ENCODE measurements at regions not wholly inside any gene's neighbourhood (a gene's known extent, or its start where the extent isn't known, plus 50 kb on each side); places are given as distances from the start of the nearest gene placed in this dataset.
"Not testable (repeated sequence)": the region's sequence is repeated elsewhere in the genome, so short reads cannot be mapped to it uniquely, and the experiment has no call there.

DNA sequence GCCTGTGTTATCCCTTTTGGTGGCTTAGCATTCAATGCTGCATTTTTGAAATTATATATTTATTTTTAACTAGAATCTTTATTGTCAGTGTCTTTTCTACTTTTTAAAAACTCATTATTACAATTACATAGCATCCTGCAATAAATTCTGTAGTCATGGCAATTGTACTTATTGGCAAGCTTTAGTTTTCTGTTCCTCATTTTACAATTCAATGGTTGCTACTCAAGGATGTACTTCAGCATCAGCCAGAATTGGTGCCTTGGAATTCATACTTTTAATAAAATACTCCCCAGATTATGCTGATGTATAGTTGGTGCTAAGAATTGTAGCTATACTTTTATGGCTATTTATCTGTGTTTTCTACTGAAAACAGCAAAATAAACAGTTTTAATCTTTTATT, 1756.8 kb upstream of the SEL1L start:
- H3K27me3 ChIP-seq (ENCODE audit: insufficient read depth, low read length): no peaks in the 10 kb centered on the region
- no peak overlapping the region for H2AFZ ChIP-seq (ENCODE audit: low read length, unreplicated experiment)
- no peaks in the 10 kb centered on the region for H3K36me3 ChIP-seq (ENCODE audit: insufficient read depth, low read length)

GRCh38 chr14:83291714-83292113, 1758.1 kb upstream of the SEL1L start:
- H2AFZ ChIP-seq (ENCODE audit: low read length, unreplicated experiment): no peak overlapping the region
- no peaks in the 10 kb centered on the region for H3K27me3 ChIP-seq (ENCODE audit: insufficient read depth, low read length)
- no peaks in the 10 kb centered on the region for H3K79me2 ChIP-seq (ENCODE audit: control insufficient read depth, insufficient read depth, low read length, unreplicated experiment)
- H3K4me1 ChIP-seq (ENCODE audit: control insufficient read depth, insufficient read depth, low read length, unreplicated experiment): no peaks in the 10 kb centered on the region
- H3K36me3 ChIP-seq (ENCODE audit: insufficient read depth, low read length): no peaks in the 10 kb centered on the region
- no peak overlapping the region for H3K4me3 ChIP-seq (ENCODE audit: low read depth, low read length)
- no peak overlapping the region for H3K27ac ChIP-seq (ENCODE audit: low read depth, low read length)

More for the DNA sequence above, 1756.8 kb upstream of the SEL1L start:
- H3K4me1 ChIP-seq (ENCODE audit: control insufficient read depth, insufficient read depth, low read length, unreplicated experiment): no peaks in the 10 kb centered on the region
- H3K27ac ChIP-seq (ENCODE audit: low read depth, low read length): no peak overlapping the region
- no peaks in the 10 kb centered on the region for H3K79me2 ChIP-seq (ENCODE audit: control insufficient read depth, insufficient read depth, low read length, unreplicated experiment)
- H3K4me3 ChIP-seq (ENCODE audit: low read depth, low read length): no peak overlapping the region

GRCh38 chr14:83294941-83295340, 1761.3 kb upstream of the SEL1L start:
- no peaks in the 10 kb centered on the region for H3K36me3 ChIP-seq (ENCODE audit: insufficient read depth, low read length)
- H3K4me1 ChIP-seq (ENCODE audit: control insufficient read depth, insufficient read depth, low read length, unreplicated experiment): no peaks in the 10 kb centered on the region
- H3K79me2 ChIP-seq (ENCODE audit: control insufficient read depth, insufficient read depth, low read length, unreplicated experiment): no peaks in the 10 kb centered on the region
- no peaks in the 10 kb centered on the region for H3K27me3 ChIP-seq (ENCODE audit: insufficient read depth, low read length)
- H3K4me3 ChIP-seq (ENCODE audit: low read depth, low read length): no peak overlapping the region
- H3K27ac ChIP-seq (ENCODE audit: low read depth, low read length): no peak overlapping the region
- H2AFZ ChIP-seq (ENCODE audit: low read length, unreplicated experiment): peak overlapping the region; percentile 46

DNA sequence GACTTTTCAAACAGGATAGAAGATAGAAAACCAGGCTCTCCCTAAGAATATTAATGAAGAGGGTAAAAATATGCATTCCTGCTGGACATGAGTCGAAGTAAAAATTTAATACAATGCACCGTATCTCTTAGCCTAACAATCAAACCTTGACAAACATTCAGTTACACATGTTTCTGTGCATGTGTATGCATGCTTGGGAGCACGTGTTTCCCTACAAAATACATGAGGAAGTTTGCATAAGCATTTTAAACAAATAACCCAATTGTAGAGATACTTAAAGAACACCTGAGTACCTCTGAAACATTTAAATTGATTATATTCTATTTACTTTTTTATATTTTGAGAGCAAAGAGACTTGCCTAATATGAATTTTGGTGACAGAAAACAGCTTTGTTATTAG, 1763.7 kb upstream of the SEL1L start:
- Histone ChIP-seq H3K27me3 (ENCODE audit: insufficient read depth, low read length) (no peaks in the 10 kb centered on the region), H3K36me3 (ENCODE audit: insufficient read depth, low read length) (no peaks in the 10 kb centered on the region), H3K4me3 (ENCODE audit: low read depth, low read length) (no peak overlapping the region), H2AFZ (ENCODE audit: low read length, unreplicated experiment) (no peak overlapping the region), H3K4me1 (ENCODE audit: control insufficient read depth, insufficient read depth, low read length, unreplicated experiment) (no peaks in the 10 kb centered on the region), H3K27ac (ENCODE audit: low read depth, low read length) (no peak overlapping the region), H3K79me2 (ENCODE audit: control insufficient read depth, insufficient read depth, low read length, unreplicated experiment) (no peaks in the 10 kb centered on the region)

DNA sequence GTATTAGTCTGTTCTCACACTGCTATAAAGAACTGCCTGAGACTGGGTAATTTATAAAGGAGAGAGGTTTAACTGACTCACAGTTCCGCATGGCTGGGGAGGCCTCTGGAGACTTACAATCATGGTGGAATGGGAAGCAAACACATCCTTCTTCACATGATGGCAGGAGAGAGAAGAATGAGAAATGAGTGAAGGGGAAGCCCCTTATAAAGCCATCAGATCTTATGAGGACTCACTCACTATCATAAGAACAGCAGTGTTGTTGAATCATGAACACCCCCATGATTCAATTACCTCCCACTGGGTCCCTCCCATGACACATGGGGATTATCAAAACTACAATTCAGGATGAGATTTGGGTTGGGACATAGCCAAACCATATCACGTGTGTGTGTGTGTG, 1764.4 kb upstream of the SEL1L start:
- H3K27me3 ChIP-seq (ENCODE audit: insufficient read depth, low read length); H3K4me3 ChIP-seq (ENCODE audit: low read depth, low read length); H3K4me1 ChIP-seq (ENCODE audit: control insufficient read depth, insufficient read depth, low read length, unreplicated experiment); H3K36me3 ChIP-seq (ENCODE audit: insufficient read depth, low read length); H3K27ac ChIP-seq (ENCODE audit: low read depth, low read length); H2AFZ ChIP-seq (ENCODE audit: low read length, unreplicated experiment); H3K79me2 ChIP-seq (ENCODE audit: control insufficient read depth, insufficient read depth, low read length, unreplicated experiment): not testable (repeated sequence)

GRCh38 chr14:83300476-83301064, 1766.9 kb upstream of the SEL1L start:
- Histone ChIP-seq H3K4me3 (ENCODE audit: low read depth, low read length) (no peak overlapping the region), H3K36me3 (ENCODE audit: insufficient read depth, low read length) (no peaks in the 10 kb centered on the region), H3K79me2 (ENCODE audit: control insufficient read depth, insufficient read depth, low read length, unreplicated experiment) (no peaks in the 10 kb centered on the region), H3K4me1 (ENCODE audit: control insufficient read depth, insufficient read depth, low read length, unreplicated experiment) (no peaks in the 10 kb centered on the region), H3K27ac (ENCODE audit: low read depth, low read length) (no peak overlapping the region), H2AFZ (ENCODE audit: low read length, unreplicated experiment) (no peak overlapping the region), H3K27me3 (ENCODE audit: insufficient read depth, low read length) (no peaks in the 10 kb centered on the region)

DNA sequence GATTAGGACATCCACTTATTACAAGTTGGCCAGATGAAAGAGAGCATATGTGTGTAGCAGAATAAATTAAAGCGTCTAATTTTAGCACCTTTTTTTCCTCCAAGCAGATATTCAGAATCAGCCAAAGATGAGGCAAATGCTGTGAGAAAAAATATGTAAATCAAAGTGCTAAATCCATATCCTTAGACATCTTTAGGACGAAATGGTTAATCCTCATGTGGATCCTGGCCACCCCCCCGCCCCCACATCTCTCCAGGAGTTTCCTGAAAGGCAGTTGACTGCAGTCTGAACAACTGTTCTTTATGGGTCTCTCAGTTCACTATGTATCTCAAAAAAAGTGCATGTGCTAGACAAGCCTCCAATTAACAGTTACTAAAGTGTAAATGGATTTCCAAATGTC, 1768.1 kb upstream of the SEL1L start:
- Histone ChIP-seq H3K4me3 (ENCODE audit: low read depth, low read length) (no peak overlapping the region), H3K36me3 (ENCODE audit: insufficient read depth, low read length) (no peaks in the 10 kb centered on the region), H3K27me3 (ENCODE audit: insufficient read depth, low read length) (no peaks in the 10 kb centered on the region), H3K4me1 (ENCODE audit: control insufficient read depth, insufficient read depth, low read length, unreplicated experiment) (no peaks in the 10 kb centered on the region), H3K27ac (ENCODE audit: low read depth, low read length) (no peak overlapping the region), H2AFZ (ENCODE audit: low read length, unreplicated experiment) (no peak overlapping the region), H3K79me2 (ENCODE audit: control insufficient read depth, insufficient read depth, low read length, unreplicated experiment) (no peaks in the 10 kb centered on the region)

DNA sequence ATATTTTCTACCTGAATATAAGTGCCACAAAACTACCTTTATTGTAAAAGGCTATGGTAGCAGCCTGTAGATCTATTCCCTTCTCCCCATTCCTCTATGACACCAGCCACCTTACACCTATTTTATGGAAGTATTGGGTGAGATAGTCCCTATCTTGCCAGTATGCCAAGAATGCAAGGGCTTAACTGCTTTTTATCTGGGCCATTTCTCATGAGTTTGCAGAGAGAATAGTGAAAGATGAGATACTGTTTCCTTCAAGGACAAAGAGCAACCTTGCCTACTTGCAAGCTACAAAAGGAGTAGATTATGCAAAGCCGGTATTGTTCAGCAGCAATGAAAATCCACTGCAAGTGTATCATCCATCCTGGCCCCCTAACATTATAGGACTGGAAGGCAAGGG, 1775.6 kb upstream of the SEL1L start:
- no peak overlapping the region for H2AFZ ChIP-seq (ENCODE audit: low read length, unreplicated experiment)
- no peak overlapping the region for H3K27ac ChIP-seq (ENCODE audit: low read depth, low read length)
- H3K4me3 ChIP-seq (ENCODE audit: low read depth, low read length): no peak overlapping the region
- H3K79me2 ChIP-seq (ENCODE audit: control insufficient read depth, insufficient read depth, low read length, unreplicated experiment): no peaks in the 10 kb centered on the region
- no peaks in the 10 kb centered on the region for H3K36me3 ChIP-seq (ENCODE audit: insufficient read depth, low read length)
- H3K4me1 ChIP-seq (ENCODE audit: control insufficient read depth, insufficient read depth, low read length, unreplicated experiment): no peaks in the 10 kb centered on the region
- no peaks in the 10 kb centered on the region for H3K27me3 ChIP-seq (ENCODE audit: insufficient read depth, low read length)

- H2AFZ ChIP-seq (ENCODE audit: low read length, unreplicated experiment): no peak overlapping the region
- H3K36me3 ChIP-seq (ENCODE audit: insufficient read depth, low read length): no peaks in the 10 kb centered on the region
- H3K27ac ChIP-seq (ENCODE audit: low read depth, low read length): no peak overlapping the region
- no peak overlapping the region for H3K4me3 ChIP-seq (ENCODE audit: low read depth, low read length)
- no peaks in the 10 kb centered on the region for H3K79me2 ChIP-seq (ENCODE audit: control insufficient read depth, insufficient read depth, low read length, unreplicated experiment)
- no peaks in the 10 kb centered on the region for H3K27me3 ChIP-seq (ENCODE audit: insufficient read depth, low read length)
- no peaks in the 10 kb centered on the region for H3K4me1 ChIP-seq (ENCODE audit: control insufficient read depth, insufficient read depth, low read length, unreplicated experiment)
Measured at GRCh38 chr14:83309833-83310232, 1776.2 kb upstream of the SEL1L start.

DNA sequence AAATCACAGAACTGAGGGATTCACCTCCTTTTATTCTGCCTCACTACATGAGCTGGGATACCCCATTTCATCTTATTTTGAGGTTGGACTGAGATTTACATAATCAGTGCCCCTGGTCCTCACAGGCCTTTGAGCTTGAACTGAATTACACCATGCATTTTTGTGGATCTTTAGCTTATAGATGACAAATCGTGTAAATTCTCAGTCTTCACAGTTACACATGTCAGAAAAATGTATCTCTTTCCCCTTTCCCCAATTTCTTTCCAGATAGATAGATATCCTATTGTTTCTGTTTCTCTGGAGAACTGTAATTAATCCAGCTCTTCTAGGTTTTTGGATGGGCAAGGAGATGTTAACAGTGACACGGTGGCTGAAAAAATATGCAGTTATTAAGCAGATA, 1778.9 kb upstream of the SEL1L start:
- H3K27ac ChIP-seq (ENCODE audit: low read depth, low read length): no peak overlapping the region
- H3K27me3 ChIP-seq (ENCODE audit: insufficient read depth, low read length): no peaks in the 10 kb centered on the region
- no peaks in the 10 kb centered on the region for H3K4me1 ChIP-seq (ENCODE audit: control insufficient read depth, insufficient read depth, low read length, unreplicated experiment)
- no peaks in the 10 kb centered on the region for H3K36me3 ChIP-seq (ENCODE audit: insufficient read depth, low read length)
- no peak overlapping the region for H3K4me3 ChIP-seq (ENCODE audit: low read depth, low read length)
- no peaks in the 10 kb centered on the region for H3K79me2 ChIP-seq (ENCODE audit: control insufficient read depth, insufficient read depth, low read length, unreplicated experiment)
- no peak overlapping the region for H2AFZ ChIP-seq (ENCODE audit: low read length, unreplicated experiment)

DNA sequence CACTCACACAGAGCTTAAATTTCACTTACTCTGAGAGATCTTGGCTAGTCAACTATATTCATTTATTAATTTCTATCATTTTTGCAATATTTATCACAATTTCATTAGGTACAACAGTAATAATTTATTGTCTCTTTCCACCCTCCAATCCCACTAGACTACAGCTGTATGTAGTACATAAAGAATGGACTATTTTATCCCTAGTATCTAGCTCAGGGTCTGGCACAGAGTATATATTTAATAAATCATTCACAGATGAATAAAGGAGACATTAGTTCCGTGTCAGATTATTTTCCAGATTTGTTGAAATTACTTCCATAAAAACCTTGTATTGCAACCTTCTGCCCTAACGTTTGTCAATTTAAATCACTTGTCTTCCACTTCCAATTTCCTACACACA, 1781.1 kb upstream of the SEL1L start:
- no peak overlapping the region for H3K27ac ChIP-seq (ENCODE audit: low read depth, low read length)
- H2AFZ ChIP-seq (ENCODE audit: low read length, unreplicated experiment): no peak overlapping the region
- H3K27me3 ChIP-seq (ENCODE audit: insufficient read depth, low read length): no peaks in the 10 kb centered on the region
- no peaks in the 10 kb centered on the region for H3K79me2 ChIP-seq (ENCODE audit: control insufficient read depth, insufficient read depth, low read length, unreplicated experiment)
- no peak overlapping the region for H3K4me3 ChIP-seq (ENCODE audit: low read depth, low read length)
- no peaks in the 10 kb centered on the region for H3K36me3 ChIP-seq (ENCODE audit: insufficient read depth, low read length)
- H3K4me1 ChIP-seq (ENCODE audit: control insufficient read depth, insufficient read depth, low read length, unreplicated experiment): no peaks in the 10 kb centered on the region

Measured in ACC112 (cell line).